KBM-7 (cell line): ENCODE measurements at regions not wholly inside any gene's neighbourhood (a gene's known extent, or its start where the extent isn't known, plus 50 kb on each side); places are given as distances from the start of the nearest gene placed in this dataset.
"Not testable (repeated sequence)": the region's sequence is repeated elsewhere in the genome, so short reads cannot be mapped to it uniquely, and the experiment has no call there.

Experiments
- DNase-seq: peaks from one replicate; pipeline ENCODE4 v3.0.0-alpha.2; 2015
- in situ Hi-C: fragments of 300-500 bp; cut with MboI; formaldehyde crosslinking; loops from 2 replicates; pipeline ENCODE4 v1.14.3; 2020; ENCODE audit warnings: low sequenced_read_pairs, low pct_unique_long_range_greater_than_20kb, mixed read lengths

- DNase-seq, result no peak
- in situ Hi-C loops, result no loop called here
These were observed 756.5 kb upstream of the AGA start for GRCh38 chr4:178198691-178199090.

- in situ Hi-C loops, result no loop called here
- DNase-seq, result no peak
These were observed 760.2 kb upstream of the AGA start for GRCh38 chr4:178202422-178202821.

GRCh38 chr4:178205826-178206225 is 763.6 kb upstream of the AGA start:
- in situ Hi-C loops, result no loop called here
- DNase-seq, result no peak

GRCh38 chr4:178215309-178215708 is 773.1 kb upstream of the AGA start:
- in situ Hi-C loops, result no loop called here
- DNase-seq, result no peak

GRCh38 chr4:178215763-178216162 is 773.5 kb upstream of the AGA start:
- in situ Hi-C loops, result no loop called here
- no peak for DNase-seq

- in situ Hi-C loops, DNase-seq: not testable (repeated sequence)
These were observed 784.2 kb upstream of the AGA start for GRCh38 chr4:178226421-178226820.

- in situ Hi-C loops, result no loop called here
- DNase-seq, result no peak
These were observed 791.7 kb upstream of the AGA start for GRCh38 chr4:178233906-178234305.

- in situ Hi-C loops, result no loop called here
These were observed 798.7 kb upstream of the AGA start for GRCh38 chr4:178240891-178241290.

GRCh38 chr4:178241601-178242118 is 799.4 kb upstream of the AGA start:
- in situ Hi-C loops, result no loop called here
- DNase-seq, result no peak

More at GRCh38 chr4:178240891-178241290, 798.7 kb upstream of the AGA start:
- DNase-seq, result no peak

GRCh38 chr4:178242655-178243054 is 800.4 kb upstream of the AGA start:
- DNase-seq, result no peak
- in situ Hi-C loops, result no loop called here

GRCh38 chr4:178244785-178245184 is 802.5 kb upstream of the AGA start:
- in situ Hi-C loops, result no loop called here
- no peak for DNase-seq

- in situ Hi-C loops, result no loop called here
- no peak for DNase-seq
These were observed 812.9 kb upstream of the AGA start for GRCh38 chr4:178255172-178255571.

GRCh38 chr4:178258603-178259002 is 816.4 kb upstream of the AGA start:
- in situ Hi-C loops, result no loop called here
- DNase-seq, result no peak

- in situ Hi-C loops, result no loop called here
- no peak for DNase-seq
These were observed 817.3 kb upstream of the AGA start for GRCh38 chr4:178259566-178259965.

- in situ Hi-C loops, result no loop called here
- DNase-seq, result no peak
These were observed 821.8 kb upstream of the AGA start for GRCh38 chr4:178264001-178264400.

GRCh38 chr4:178271386-178271785 is 829.1 kb upstream of the AGA start:
- in situ Hi-C loops, result no loop called here
- DNase-seq, result no peak

- in situ Hi-C loops, result no loop called here
- DNase-seq, result no peak
These were observed 830.9 kb upstream of the AGA start for GRCh38 chr4:178273168-178273567.

GRCh38 chr4:178275671-178276360 is 833.6 kb upstream of the AGA start:
- peak; percentile 1 for DNase-seq
- in situ Hi-C loops, result no loop called here

GRCh38 chr4:178280362-178280761 is 838.1 kb upstream of the AGA start:
- DNase-seq, result no peak
- in situ Hi-C loops, result no loop called here

- DNase-seq, result no peak
- in situ Hi-C loops, result no loop called here
These were observed 846.2 kb upstream of the AGA start for GRCh38 chr4:178288462-178288861.

GRCh38 chr4:178293601-178294000 is 851.4 kb upstream of the AGA start:
- in situ Hi-C loops, result no loop called here
- no peak for DNase-seq
